Liver (tissue), 6 donors: ENCODE measurements at regions not wholly inside any gene's neighbourhood (a gene's known extent, or its start where the extent isn't known, plus 50 kb on each side); places are given as distances from the start of the nearest gene placed in this dataset.
"Not testable (repeated sequence)": the region's sequence is repeated elsewhere in the genome, so short reads cannot be mapped to it uniquely, and the experiment has no call there.

Experiments used
- DNase-seq: peaks from one replicate; pipeline ENCODE4 v3.0.0-alpha.2; 2017; ENCODE audit warnings: low spot score
- H3K27ac ChIP-seq, 2 donors: one replicate each; pipeline ENCODE4 v1.7.0; 2013; ENCODE audit warnings: inconsistent platforms in 2 of 2, low read length in 2 of 2, control low read depth in 1 of 2, low read depth in 1 of 2, mild to moderate bottlenecking in 1 of 2
- H3K27me3 ChIP-seq, 4 donors: one replicate each; pipeline versions ENCODE4 v1.6.1 to v1.7.0; 2013; ENCODE audit warnings: low read length in 3 of 4, inconsistent platforms in 1 of 4, mild to moderate bottlenecking in 1 of 4, moderate library complexity in 1 of 4; ENCODE audit not compliant: control insufficient read depth in 4 of 4, insufficient read depth in 4 of 4
- H3K36me3 ChIP-seq, 4 donors: one replicate each; pipeline versions ENCODE4 v1.6.1 to v1.7.0; 2013; ENCODE audit warnings: low read length in 3 of 4, mild to moderate bottlenecking in 3 of 4, low read depth in 1 of 4, moderate library complexity in 1 of 4; ENCODE audit not compliant: control insufficient read depth in 4 of 4, insufficient read depth in 3 of 4
- H3K4me1 ChIP-seq, 4 donors: one replicate each; pipeline versions ENCODE4 v1.6.1 to v1.7.0; 2013; ENCODE audit warnings: low read length in 3 of 4, mild to moderate bottlenecking in 3 of 4, moderate library complexity in 1 of 4; ENCODE audit not compliant: control insufficient read depth in 4 of 4, insufficient read depth in 4 of 4
- H3K4me3 ChIP-seq, 3 donors: one replicate each; pipeline versions ENCODE4 v1.6.1 to v1.7.0; 2013; ENCODE audit warnings: low read length in 3 of 3, control low read depth in 1 of 3, low read depth in 1 of 3, mild to moderate bottlenecking in 1 of 3
- H3K9ac ChIP-seq, 2 donors: one replicate each; pipeline ENCODE4 v1.7.0; 2013; ENCODE audit warnings: low read length in 2 of 2, mild to moderate bottlenecking in 2 of 2, moderate library complexity in 2 of 2, control low read depth in 1 of 2, low read depth in 1 of 2
- H3K9me3 ChIP-seq, 4 donors: one replicate each; pipeline versions ENCODE4 v1.6.1 to v1.7.0; 2013; ENCODE audit warnings: low read length in 3 of 4; ENCODE audit not compliant: control insufficient read depth in 4 of 4
- WGBS: extraction: QIAGEN DNeasy Blood & Tissue Kit; methylation state at CpG from one replicate; pipeline ENCODE4 v1.1.7; 2013; 5-methylcytosine and 5-hydroxymethylcytosine counted together
- donor health status: healthy.
- donor health status: healthy.
- donor health status: healthy.

GRCh38 chr1:83158924-83159323 lies 840.0 kb downstream of the TTLL7 start:
- H3K4me3 ChIP-seq, H3K9me3 ChIP-seq, H3K27me3 ChIP-seq, H3K36me3 ChIP-seq, H3K9ac ChIP-seq, H3K27ac ChIP-seq, H3K4me1 ChIP-seq, DNase-seq: not testable (repeated sequence)
- no CpG with 5 or more reads among the region's 1 CpG for WGBS

GRCh38 chr1:83154306-83154705 lies 844.6 kb downstream of the TTLL7 start:
- WGBS, result 72% methylated on average over 1 of the region's 1 CpG
- H3K4me3 ChIP-seq, H3K36me3 ChIP-seq, H3K9ac ChIP-seq, H3K9me3 ChIP-seq, DNase-seq, H3K27me3 ChIP-seq, H3K4me1 ChIP-seq, H3K27ac ChIP-seq: not testable (repeated sequence)

GRCh38 chr1:83151167-83151898 lies 847.6 kb downstream of the TTLL7 start:
- 92% methylated on average over 2 of the region's 3 CpGs for whole genome bisulfite sequencing
- not testable (repeated sequence) for H3K27me3 ChIP-seq, H3K4me1 ChIP-seq, DNase-seq, H3K9me3 ChIP-seq, H3K36me3 ChIP-seq, H3K27ac ChIP-seq, H3K4me3 ChIP-seq, H3K9ac ChIP-seq

DNA sequence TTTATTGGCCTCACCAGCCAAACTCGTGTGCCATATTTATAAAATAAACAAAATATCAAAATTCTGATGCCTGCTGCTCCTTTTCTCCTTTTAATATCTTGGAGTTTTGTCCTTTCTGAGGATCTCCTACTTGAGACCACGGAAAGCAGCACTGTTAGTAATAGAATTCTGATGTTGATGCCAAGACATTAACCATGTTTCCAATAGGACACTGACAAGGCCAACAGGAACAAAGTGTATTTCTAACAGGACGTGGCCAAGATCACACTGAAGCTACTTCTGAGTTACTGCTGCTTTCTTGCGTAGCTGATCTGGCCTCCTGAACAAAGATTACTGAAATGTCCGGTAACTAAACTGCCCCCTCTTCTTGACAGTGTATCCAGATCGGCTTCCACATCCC lies 848.5 kb downstream of the TTLL7 start:
- not testable (repeated sequence) for H3K9ac ChIP-seq, H3K27me3 ChIP-seq, H3K4me3 ChIP-seq, H3K27ac ChIP-seq, H3K4me1 ChIP-seq, H3K9me3 ChIP-seq, H3K36me3 ChIP-seq, DNase-seq
- WGBS, result 74% methylated on average over 6 of the region's 6 CpGs

- not testable (repeated sequence) for H3K4me1 ChIP-seq, H3K9me3 ChIP-seq, DNase-seq, H3K27me3 ChIP-seq, H3K27ac ChIP-seq, H3K9ac ChIP-seq, H3K36me3 ChIP-seq, H3K4me3 ChIP-seq
- 60% methylated on average over 1 of the region's 2 CpGs for WGBS
These were observed 853.1 kb downstream of the TTLL7 start for GRCh38 chr1:83145820-83146219.

- not testable (repeated sequence) for H3K36me3 ChIP-seq, H3K9ac ChIP-seq, H3K9me3 ChIP-seq, H3K27me3 ChIP-seq, DNase-seq, H3K4me1 ChIP-seq, H3K27ac ChIP-seq, H3K4me3 ChIP-seq
- 54% methylated on average over 1 of the region's 1 CpG for WGBS
These were observed 856.1 kb downstream of the TTLL7 start for GRCh38 chr1:83142802-83143201.

DNA sequence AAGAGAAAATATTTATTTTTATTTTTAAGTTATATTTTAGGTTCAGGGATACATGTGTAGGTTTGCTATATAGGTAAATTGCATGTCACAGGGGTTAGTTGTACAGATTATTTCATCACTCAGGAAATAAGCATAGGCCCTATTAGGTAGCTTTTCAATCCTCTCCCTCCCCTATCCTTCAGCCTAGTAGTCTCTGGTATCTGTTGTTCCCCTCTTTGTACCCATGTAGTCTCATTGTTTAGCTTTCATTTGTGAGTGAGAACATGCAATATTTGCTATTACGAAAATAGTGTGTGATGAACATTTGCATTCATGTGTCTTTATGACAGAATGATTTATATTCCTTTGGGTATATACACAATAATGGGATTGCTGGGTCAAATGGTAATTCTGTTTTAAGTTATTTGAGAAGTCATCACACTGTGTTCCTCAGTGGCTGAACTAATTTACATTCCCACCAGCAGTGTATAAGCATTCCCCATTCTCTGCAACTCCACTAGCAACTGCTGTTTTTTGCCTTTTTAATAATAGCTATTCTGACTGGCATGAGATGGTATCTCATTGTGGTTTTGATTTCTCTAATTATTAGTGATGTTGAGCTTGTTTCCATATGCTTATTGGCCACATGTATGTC lies 863.3 kb downstream of the TTLL7 start:
- H3K4me1 ChIP-seq, H3K4me3 ChIP-seq, H3K36me3 ChIP-seq, H3K27me3 ChIP-seq, DNase-seq, H3K27ac ChIP-seq, H3K9ac ChIP-seq, H3K9me3 ChIP-seq: not testable (repeated sequence)
- 98% methylated on average over 1 of the region's 1 CpG for WGBS

DNA sequence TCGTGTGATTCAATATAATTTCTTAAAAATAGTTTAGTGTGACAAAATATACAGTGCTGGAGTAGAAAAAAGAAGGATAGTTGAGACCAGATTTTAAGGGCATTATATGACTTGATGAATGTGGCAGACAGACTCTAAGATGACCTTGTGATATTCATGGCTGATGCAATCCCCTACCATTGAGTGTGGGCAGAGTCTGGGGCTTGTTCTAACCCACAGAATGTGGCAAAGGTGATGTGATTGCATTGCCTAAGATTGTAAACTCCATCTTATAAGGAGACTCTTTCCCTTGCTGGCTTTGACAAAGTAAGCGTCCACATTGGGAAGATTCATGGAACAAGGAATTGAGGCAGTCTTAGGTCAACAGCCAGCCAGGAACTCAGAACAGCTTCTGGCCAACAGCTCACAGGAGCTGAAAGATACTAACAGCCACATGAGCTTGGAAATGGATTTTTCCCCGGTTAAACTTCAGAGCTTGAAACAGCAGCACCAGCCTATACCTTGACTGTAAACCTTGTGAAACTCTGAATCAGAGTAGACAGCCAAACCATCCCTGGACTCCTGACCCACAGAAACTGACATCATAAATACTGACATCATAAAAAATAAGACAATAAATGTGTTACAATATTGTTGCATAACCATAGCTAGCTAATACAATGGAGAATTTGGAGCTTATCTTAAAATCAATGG lies 864.5 kb downstream of the TTLL7 start:
- 96% methylated on average over 1 of the region's 3 CpGs for WGBS
- H3K9ac ChIP-seq, H3K4me3 ChIP-seq, H3K27ac ChIP-seq, H3K27me3 ChIP-seq, H3K36me3 ChIP-seq, DNase-seq, H3K9me3 ChIP-seq, H3K4me1 ChIP-seq: not testable (repeated sequence)
